Ishikawa (cell line): ENCODE measurements at regions not wholly inside any gene's neighbourhood (a gene's known extent, or its start where the extent isn't known, plus 50 kb on each side); places are given as distances from the start of the nearest gene placed in this dataset.

ENCODE experiments used
- CEBPB ChIP-seq: IDR thresholded peaks from 2 replicates; pipeline ENCODE4 v1.6.1; 2012
- CREB1 ChIP-seq: IDR thresholded peaks from 2 replicates; pipeline ENCODE4 v1.6.1; 2012; ENCODE audit warnings: low read depth
- EGR1 ChIP-seq: IDR thresholded peaks from 2 replicates; pipeline ENCODE4 v1.6.1; 2012
- EP300 ChIP-seq: IDR thresholded peaks from 2 replicates; pipeline ENCODE4 v1.6.1; 2012; ENCODE audit warnings: borderline replicate concordance
- FOXM1 ChIP-seq: IDR thresholded peaks from 2 replicates; pipeline ENCODE4 v1.6.1; 2012; ENCODE audit warnings: low read depth, borderline replicate concordance
- MAX ChIP-seq: IDR thresholded peaks from 2 replicates; pipeline ENCODE4 v1.6.1; 2012
- NFIC ChIP-seq: IDR thresholded peaks from 2 replicates; pipeline ENCODE4 v1.6.1; 2012
- RAD21 ChIP-seq: IDR thresholded peaks from 2 replicates; pipeline ENCODE4 v1.6.1; 2012; ENCODE audit warnings: low read depth
- REST ChIP-seq: IDR thresholded peaks from 2 replicates; pipeline ENCODE4 v1.6.1; 2012; ENCODE audit warnings: low read depth, mild to moderate bottlenecking
- TAF1 ChIP-seq: IDR thresholded peaks from 2 replicates; pipeline ENCODE4 v1.6.1; 2012; ENCODE audit warnings: low read depth, mild to moderate bottlenecking
- TEAD4 ChIP-seq: IDR thresholded peaks from 2 replicates; pipeline ENCODE4 v1.6.1; 2012
- USF1 ChIP-seq: IDR thresholded peaks from 2 replicates; pipeline ENCODE4 v1.6.1; 2012
- YY1 ChIP-seq: IDR thresholded peaks from 2 replicates; pipeline ENCODE4 v1.6.1; 2012; ENCODE audit warnings: low read depth
- ZBTB7A ChIP-seq: IDR thresholded peaks from 2 replicates; pipeline ENCODE4 v1.6.1; 2012; ENCODE audit warnings: low read depth

GRCh38 chr20:40506537-40506939 is 182.5 kb downstream of the MAFB start:
- TF ChIP-seq ZBTB7A: no peak
- TF ChIP-seq RAD21: no peak
- peak; percentile 46 for TF ChIP-seq MAX
- TF ChIP-seq REST: no peak
- TF ChIP-seq YY1: no peak
- TF ChIP-seq USF1: peak; percentile 81
- TF ChIP-seq CEBPB: peak; percentile 32; the same call in 1 of the 2 replicates
- no peak for TF ChIP-seq TAF1
- no peak for TF ChIP-seq NFIC
- no peak for TF ChIP-seq EP300
- no peak for TF ChIP-seq CREB1
- no peak for TF ChIP-seq EGR1
- no peak for TF ChIP-seq FOXM1
- TF ChIP-seq TEAD4: no peak
